ENCODE measurements at regions not wholly inside any gene's neighbourhood (a gene's known extent, or its start where the extent isn't known, plus 50 kb on each side); places are given as distances from the start of the nearest gene placed in this dataset.

- no CpG with 5 or more reads among the region's 7 CpGs for WGBS (ENCODE audit: insufficient coverage, insufficient read length)
These were observed 177.4 kb upstream of the GSE1 start for GRCh38 chr16:85435700-85436099.

GRCh38 chr16:85436207-85436606 is 176.9 kb upstream of the GSE1 start:
- WGBS (ENCODE audit: insufficient coverage, insufficient read length) = no CpG with 5 or more reads among the region's 9 CpGs
- Histone ChIP-seq H3K27ac (ENCODE audit: low read length) (no peak overlapping the region), H3K4me3 (ENCODE audit: low read length) (no peak overlapping the region), H3K27me3 (ENCODE audit: control insufficient read depth, insufficient read depth, low read length) (no peaks in the 10 kb centered on the region), H3K4me1 (ENCODE audit: control insufficient read depth, insufficient read depth, low read length) (peaks cover 23% of the 10 kb centered on the region), H3K36me3 (ENCODE audit: control insufficient read depth, insufficient read depth, low read length) (no peaks in the 10 kb centered on the region), H3K9me3 (ENCODE audit: control insufficient read depth, insufficient read depth, low read length) (no peaks in the 10 kb centered on the region)
- DNase-seq (ENCODE audit: low read depth, low spot score) = no peak

More at GRCh38 chr16:85435700-85436099, 177.4 kb upstream of the GSE1 start:
- Histone ChIP-seq H3K36me3 (ENCODE audit: control insufficient read depth, insufficient read depth, low read length) (no peaks in the 10 kb centered on the region), H3K27me3 (ENCODE audit: control insufficient read depth, insufficient read depth, low read length) (no peaks in the 10 kb centered on the region), H3K4me3 (ENCODE audit: low read length) (no peak overlapping the region), H3K4me1 (ENCODE audit: control insufficient read depth, insufficient read depth, low read length) (peaks cover 23% of the 10 kb centered on the region), H3K9me3 (ENCODE audit: control insufficient read depth, insufficient read depth, low read length) (no peaks in the 10 kb centered on the region), H3K27ac (ENCODE audit: low read length) (no peak overlapping the region)
- DNase-seq (ENCODE audit: low read depth, low spot score) = no peak

GRCh38 chr16:85436636-85437165 is 176.4 kb upstream of the GSE1 start:
- peaks cover 23% of the 10 kb centered on the region for H3K4me1 ChIP-seq (ENCODE audit: control insufficient read depth, insufficient read depth, low read length)
- H3K36me3 ChIP-seq (ENCODE audit: control insufficient read depth, insufficient read depth, low read length) = no peaks in the 10 kb centered on the region
- no peaks in the 10 kb centered on the region for H3K27me3 ChIP-seq (ENCODE audit: control insufficient read depth, insufficient read depth, low read length)
- H3K9me3 ChIP-seq (ENCODE audit: control insufficient read depth, insufficient read depth, low read length) = no peaks in the 10 kb centered on the region
- no CpG with 5 or more reads among the region's 35 CpGs for WGBS (ENCODE audit: insufficient coverage, insufficient read length)
- no peak overlapping the region for H3K4me3 ChIP-seq (ENCODE audit: low read length)
- no peak for DNase-seq (ENCODE audit: low read depth, low spot score)
- H3K27ac ChIP-seq (ENCODE audit: low read length) = no peak overlapping the region

GRCh38 chr16:85437166-85438052 is 175.7 kb upstream of the GSE1 start:
- WGBS (ENCODE audit: insufficient coverage, insufficient read length) = no CpG with 5 or more reads among the region's 25 CpGs
- H3K4me3 ChIP-seq (ENCODE audit: low read length) = no peak overlapping the region

GRCh38 chr16:85438981-85439685 is 174.0 kb upstream of the GSE1 start:
- no CpG with 5 or more reads among the region's 14 CpGs for WGBS (ENCODE audit: insufficient coverage, insufficient read length)
- no peak for DNase-seq (ENCODE audit: low read depth, low spot score)
- Histone ChIP-seq H3K36me3 (ENCODE audit: control insufficient read depth, insufficient read depth, low read length) (no peaks in the 10 kb centered on the region), H3K4me3 (ENCODE audit: low read length) (no peak overlapping the region), H3K9me3 (ENCODE audit: control insufficient read depth, insufficient read depth, low read length) (no peaks in the 10 kb centered on the region), H3K27ac (ENCODE audit: low read length) (no peak overlapping the region), H3K27me3 (ENCODE audit: control insufficient read depth, insufficient read depth, low read length) (no peaks in the 10 kb centered on the region), H3K4me1 (ENCODE audit: control insufficient read depth, insufficient read depth, low read length) (peaks cover 23% of the 10 kb centered on the region)

More at GRCh38 chr16:85437166-85438052, 175.7 kb upstream of the GSE1 start:
- Histone ChIP-seq H3K36me3 (ENCODE audit: control insufficient read depth, insufficient read depth, low read length) (no peaks in the 10 kb centered on the region), H3K27me3 (ENCODE audit: control insufficient read depth, insufficient read depth, low read length) (no peaks in the 10 kb centered on the region), H3K9me3 (ENCODE audit: control insufficient read depth, insufficient read depth, low read length) (no peaks in the 10 kb centered on the region), H3K27ac (ENCODE audit: low read length) (no peak overlapping the region), H3K4me1 (ENCODE audit: control insufficient read depth, insufficient read depth, low read length) (peaks cover 23% of the 10 kb centered on the region)
- DNase-seq (ENCODE audit: low read depth, low spot score) = no peak

GRCh38 chr16:85440744-85441143 is 172.4 kb upstream of the GSE1 start:
- no peak for DNase-seq (ENCODE audit: low read depth, low spot score)
- Histone ChIP-seq H3K36me3 (ENCODE audit: control insufficient read depth, insufficient read depth, low read length) (no peaks in the 10 kb centered on the region), H3K9me3 (ENCODE audit: control insufficient read depth, insufficient read depth, low read length) (no peaks in the 10 kb centered on the region), H3K27ac (ENCODE audit: low read length) (no peak overlapping the region), H3K4me1 (ENCODE audit: control insufficient read depth, insufficient read depth, low read length) (peaks cover 24% of the 10 kb centered on the region), H3K27me3 (ENCODE audit: control insufficient read depth, insufficient read depth, low read length) (no peaks in the 10 kb centered on the region), H3K4me3 (ENCODE audit: low read length) (no peak overlapping the region)
- no CpG with 5 or more reads among the region's 16 CpGs for WGBS (ENCODE audit: insufficient coverage, insufficient read length)

- no peaks in the 10 kb centered on the region for H3K27me3 ChIP-seq (ENCODE audit: control insufficient read depth, insufficient read depth, low read length)
- H3K9me3 ChIP-seq (ENCODE audit: control insufficient read depth, insufficient read depth, low read length) = no peaks in the 10 kb centered on the region
- no peak for DNase-seq (ENCODE audit: low read depth, low spot score)
- H3K36me3 ChIP-seq (ENCODE audit: control insufficient read depth, insufficient read depth, low read length) = no peaks in the 10 kb centered on the region
- H3K4me1 ChIP-seq (ENCODE audit: control insufficient read depth, insufficient read depth, low read length) = peaks cover 23% of the 10 kb centered on the region
- no peak overlapping the region for H3K4me3 ChIP-seq (ENCODE audit: low read length)
- no CpG with 5 or more reads among the region's 15 CpGs for WGBS (ENCODE audit: insufficient coverage, insufficient read length)
- H3K27ac ChIP-seq (ENCODE audit: low read length) = no peak overlapping the region
These were observed 171.8 kb upstream of the GSE1 start for GRCh38 chr16:85441189-85441889.

- Histone ChIP-seq H3K36me3 (ENCODE audit: control insufficient read depth, insufficient read depth, low read length) (no peaks in the 10 kb centered on the region), H3K9me3 (ENCODE audit: control insufficient read depth, insufficient read depth, low read length) (no peaks in the 10 kb centered on the region), H3K4me3 (ENCODE audit: low read length) (no peak overlapping the region), H3K4me1 (ENCODE audit: control insufficient read depth, insufficient read depth, low read length) (peaks cover 19% of the 10 kb centered on the region), H3K27ac (ENCODE audit: low read length) (no peak overlapping the region), H3K27me3 (ENCODE audit: control insufficient read depth, insufficient read depth, low read length) (no peaks in the 10 kb centered on the region)
- DNase-seq (ENCODE audit: low read depth, low spot score) = no peak
- no CpG with 5 or more reads among the region's 12 CpGs for WGBS (ENCODE audit: insufficient coverage, insufficient read length)
These were observed 171.0 kb upstream of the GSE1 start for GRCh38 chr16:85441890-85442670.

- H3K36me3 ChIP-seq (ENCODE audit: control insufficient read depth, insufficient read depth, low read length) = no peaks in the 10 kb centered on the region
- H3K9me3 ChIP-seq (ENCODE audit: control insufficient read depth, insufficient read depth, low read length) = no peaks in the 10 kb centered on the region
- peaks cover 14% of the 10 kb centered on the region for H3K4me1 ChIP-seq (ENCODE audit: control insufficient read depth, insufficient read depth, low read length)
- DNase-seq (ENCODE audit: low read depth, low spot score) = no peak
- H3K4me3 ChIP-seq (ENCODE audit: low read length) = no peak overlapping the region
- no peak overlapping the region for H3K27ac ChIP-seq (ENCODE audit: low read length)
- H3K27me3 ChIP-seq (ENCODE audit: control insufficient read depth, insufficient read depth, low read length) = no peaks in the 10 kb centered on the region
- no CpG with 5 or more reads among the region's 11 CpGs for WGBS (ENCODE audit: insufficient coverage, insufficient read length)
These were observed 170.0 kb upstream of the GSE1 start for GRCh38 chr16:85443116-85443515.

All from iPS DF 6.9 (cell line).